GM12875 (cell line): ENCODE measurements at regions not wholly inside any gene's neighbourhood (a gene's known extent, or its start where the extent isn't known, plus 50 kb on each side); places are given as distances from the start of the nearest gene placed in this dataset.

ENCODE experiments used
- H3K4me3 ChIP-seq: one replicate; pipeline ENCODE4 v1.5.1; 2011; ENCODE audit warnings: low read depth, low read length, control low read depth
- CTCF ChIP-seq: IDR thresholded peaks from 2 replicates; pipeline ENCODE4 v1.5.1; 2011; ENCODE audit warnings: low read depth, mild to moderate bottlenecking, control low read depth, inconsistent platforms, low read length, moderate library complexity, borderline replicate concordance; ENCODE audit not compliant: insufficient read depth

- H3K4me3 ChIP-seq: no peak overlapping the region
- TF ChIP-seq CTCF: no peak
These were observed 511.0 kb upstream of the CAMK1G start for GRCh38 chr1:209072481-209072880.

DNA sequence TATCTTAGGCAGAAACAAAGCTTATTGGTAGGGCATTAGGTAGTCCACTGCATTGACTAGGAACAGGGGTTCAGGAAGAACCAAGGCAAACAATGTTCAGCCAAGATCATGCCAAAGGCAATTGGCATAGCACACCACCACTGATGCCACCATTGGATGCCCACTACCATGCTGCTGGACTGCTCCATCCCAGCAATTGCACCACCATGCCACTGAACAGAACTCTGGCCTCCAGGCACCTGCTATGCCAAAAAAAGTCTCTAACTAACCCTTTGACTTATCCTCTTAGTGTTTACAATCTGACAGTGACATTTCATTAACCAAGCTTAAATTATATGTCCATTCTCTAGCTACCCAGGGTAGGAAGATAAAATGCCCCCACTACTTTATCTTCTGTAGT lies 509.6 kb upstream of the CAMK1G start:
- TF ChIP-seq CTCF: no peak
- H3K4me3 ChIP-seq: no peak overlapping the region

GRCh38 chr1:209074575-209075250 lies 508.8 kb upstream of the CAMK1G start:
- TF ChIP-seq CTCF: no peak
- no peak overlapping the region for H3K4me3 ChIP-seq

DNA sequence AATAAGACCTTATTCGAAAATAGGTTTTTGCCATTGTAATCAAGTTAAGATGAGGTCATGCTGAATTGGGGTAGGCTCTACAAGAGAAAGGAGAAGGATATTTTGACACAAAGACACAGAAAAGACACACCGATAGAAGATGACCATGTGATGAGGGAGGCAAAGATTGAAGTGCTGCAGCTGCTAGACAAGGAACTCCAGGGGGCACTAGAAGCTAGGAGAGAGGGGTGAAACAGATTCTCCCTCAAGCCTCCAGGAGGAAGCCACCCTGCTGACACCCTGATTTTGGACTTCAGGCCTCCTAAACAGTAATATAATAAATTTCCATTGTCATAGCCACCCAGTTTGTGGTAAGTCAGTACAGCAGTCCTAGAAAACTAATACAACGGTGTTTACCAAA lies 506.8 kb upstream of the CAMK1G start:
- TF ChIP-seq CTCF: peak; percentile 56
- H3K4me3 ChIP-seq: no peak overlapping the region

- TF ChIP-seq CTCF: no peak
- H3K4me3 ChIP-seq: no peak overlapping the region
These were observed 503.2 kb upstream of the CAMK1G start for GRCh38 chr1:209080170-209080781.

DNA sequence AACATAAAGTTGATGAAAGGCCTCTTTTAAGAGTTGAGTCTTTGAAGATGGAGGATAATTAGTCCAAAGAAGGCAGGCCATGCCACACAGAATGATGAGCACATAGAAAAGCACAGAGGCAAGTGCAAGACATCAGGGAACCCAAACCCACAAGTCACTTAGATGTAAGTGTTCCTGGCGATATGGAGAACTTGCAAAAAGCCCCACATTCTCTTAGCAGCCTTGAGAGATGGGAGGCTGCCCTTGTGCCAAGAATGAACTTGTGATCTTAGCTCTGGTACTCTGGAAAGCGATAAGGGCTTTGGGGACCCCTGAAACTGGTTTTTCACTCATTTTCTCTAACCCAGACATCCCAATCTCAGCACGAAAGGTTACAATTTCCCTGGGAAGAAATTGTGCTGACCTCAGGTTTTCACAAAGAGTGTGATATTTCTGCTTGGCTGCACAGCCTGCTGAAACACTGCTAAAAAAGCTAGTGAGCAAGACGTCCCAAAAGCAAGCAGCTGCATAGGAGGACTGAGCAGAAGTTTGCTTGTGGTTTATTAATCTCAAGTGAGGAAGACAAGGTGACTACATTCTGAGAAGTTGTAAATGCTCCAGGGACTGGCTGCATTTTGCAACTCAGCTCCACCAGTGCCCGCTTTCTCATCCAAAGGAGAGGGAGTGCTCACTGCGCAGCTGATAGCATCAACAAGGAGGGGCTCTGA lies 496.9 kb upstream of the CAMK1G start:
- no peak overlapping the region for H3K4me3 ChIP-seq

More for the DNA sequence above, 496.9 kb upstream of the CAMK1G start:
- TF ChIP-seq CTCF: no peak
